OCI-LY1 (cell line): ENCODE measurements at regions not wholly inside any gene's neighbourhood (a gene's known extent, or its start where the extent isn't known, plus 50 kb on each side); places are given as distances from the start of the nearest gene placed in this dataset.

Experiments
- H2AFZ ChIP-seq: fragments of 200-600 bp; sonication (generic), shearing (Covaris generic); 2 replicates; pipeline ENCODE4 v1.6.0; 2014; ENCODE audit warnings: antibody characterized with exemption, mild to moderate bottlenecking, low read length
- H3F3A ChIP-seq: fragments of 200-600 bp; sonication (generic), shearing (Covaris generic); 2 replicates; pipeline ENCODE4 v1.6.0; 2014; ENCODE audit warnings: mild to moderate bottlenecking, antibody characterized with exemption, low read length, moderate library complexity; ENCODE audit not compliant: insufficient read depth
- H3K27ac ChIP-seq: fragments of 200-600 bp; sonication (generic); 2 replicates; pipeline ENCODE4 v1.5.1; 2014; ENCODE audit warnings: low read length, mixed run types, mild to moderate bottlenecking, low read depth; ENCODE audit not compliant: poor library complexity, severe bottlenecking
- H3K27me3 ChIP-seq: fragments of 200-600 bp; sonication (generic); 2 replicates; pipeline ENCODE4 v1.6.0; 2014; ENCODE audit warnings: antibody characterized with exemption, mild to moderate bottlenecking, low read length, moderate library complexity; ENCODE audit not compliant: insufficient read depth
- H3K36me3 ChIP-seq: fragments of 200-600 bp; sonication (generic); 2 replicates; pipeline ENCODE4 v1.6.1; 2014; ENCODE audit warnings: mild to moderate bottlenecking, antibody characterized with exemption, low read length, moderate library complexity, mixed read lengths; ENCODE audit not compliant: insufficient read depth
- H3K4me1 ChIP-seq: fragments of 200-600 bp; sonication (generic); 2 replicates; pipeline ENCODE4 v1.5.1; 2014; ENCODE audit warnings: mild to moderate bottlenecking, low read length, moderate library complexity; ENCODE audit not compliant: insufficient read depth, severe bottlenecking
- H3K4me2 ChIP-seq: fragments of 200-600 bp; sonication (generic), shearing (Covaris generic); 2 replicates; pipeline ENCODE4 v1.6.1; 2014; ENCODE audit warnings: low read length
- H3K4me3 ChIP-seq: fragments of 200-600 bp; sonication (generic); 2 replicates; pipeline ENCODE4 v1.5.1; 2014; ENCODE audit warnings: low read length, low read depth, mild to moderate bottlenecking, mixed read lengths; ENCODE audit not compliant: poor library complexity, severe bottlenecking
- H3K79me2 ChIP-seq: fragments of 200-600 bp; shearing (Covaris generic); 2 replicates; pipeline ENCODE4 v1.6.1; 2016; ENCODE audit warnings: mixed run types, low read length, mixed read lengths; ENCODE audit not compliant: insufficient read depth
- H3K9ac ChIP-seq: fragments of 200-600 bp; sonication (generic), shearing (Covaris generic); 2 replicates; pipeline ENCODE4 v1.6.1; 2014; ENCODE audit warnings: mild to moderate bottlenecking, low read length, mixed read lengths
- H3K9me2 ChIP-seq: fragments of 200-600 bp; sonication (generic), shearing (Covaris generic); 2 replicates; pipeline ENCODE4 v1.6.1; 2014; ENCODE audit warnings: low read depth, mild to moderate bottlenecking, low read length, mixed read lengths
- H3K9me3 ChIP-seq: fragments of 200-600 bp; shearing (Covaris generic); 2 replicates; pipeline ENCODE4 v1.6.1; 2014; ENCODE audit warnings: low read length, mixed read lengths
- H4K20me1 ChIP-seq: fragments of 200-600 bp; sonication (generic), shearing (Covaris generic); 2 replicates; pipeline ENCODE4 v1.6.0; 2016; ENCODE audit warnings: mild to moderate bottlenecking, low read length; ENCODE audit not compliant: insufficient read depth
- CTCF ChIP-seq: fragments of 200-600 bp; sonication (generic), shearing (Covaris generic); IDR thresholded peaks from 2 replicates; pipeline ENCODE4 v1.5.1; 2017; ENCODE audit warnings: mild to moderate bottlenecking, antibody characterized with exemption, low read length, moderate library complexity, mixed read lengths
- EZH2 ChIP-seq: fragments of 200-600 bp; sonication (generic), shearing (Covaris generic); IDR thresholded peaks from 2 replicates; pipeline ENCODE4 v1.8.0; 2017; ENCODE audit warnings: borderline replicate concordance, mixed run types, mild to moderate bottlenecking, antibody characterized with exemption, low read length, moderate library complexity, mixed read lengths

- Histone ChIP-seq H3K79me2 (no peaks in the 10 kb centered on the region), H3F3A (no peaks in the 10 kb centered on the region), H3K4me2 (no peak overlapping the region), H2AFZ (no peak overlapping the region), H3K9me3 (no peaks in the 10 kb centered on the region), H3K36me3 (no peaks in the 10 kb centered on the region), H3K27me3 (no peaks in the 10 kb centered on the region), H3K4me1 (no peaks in the 10 kb centered on the region), H3K4me3 (no peak overlapping the region), H3K9me2 (no peaks in the 10 kb centered on the region), H3K27ac (no peak overlapping the region), H4K20me1 (no peaks in the 10 kb centered on the region), H3K9ac (no peak overlapping the region)
- no peak for TF ChIP-seq CTCF
- TF ChIP-seq EZH2: no peak
Observed at GRCh38 chr1:98176414-98176813, 255.6 kb upstream of the DPYD start.

- no peak overlapping the region for H3K27ac ChIP-seq
- no peaks in the 10 kb centered on the region for H4K20me1 ChIP-seq
- H3K79me2 ChIP-seq: no peaks in the 10 kb centered on the region
- no peaks in the 10 kb centered on the region for H3K9me3 ChIP-seq
- H3K4me1 ChIP-seq: no peaks in the 10 kb centered on the region
- no peak overlapping the region for H2AFZ ChIP-seq
- no peak for TF ChIP-seq CTCF
- no peak for TF ChIP-seq EZH2
- no peak overlapping the region for H3K9ac ChIP-seq
- H3K9me2 ChIP-seq: no peaks in the 10 kb centered on the region
- H3K4me3 ChIP-seq: no peak overlapping the region
- H3F3A ChIP-seq: no peaks in the 10 kb centered on the region
- no peaks in the 10 kb centered on the region for H3K36me3 ChIP-seq
- H3K4me2 ChIP-seq: no peak overlapping the region
- no peaks in the 10 kb centered on the region for H3K27me3 ChIP-seq
Observed at GRCh38 chr1:98172578-98172977, 251.7 kb upstream of the DPYD start.

- Histone ChIP-seq H3K4me3 (no peak overlapping the region), H3K4me1 (no peaks in the 10 kb centered on the region), H3K4me2 (no peak overlapping the region), H3K27ac (no peak overlapping the region), H2AFZ (no peak overlapping the region), H3K79me2 (no peaks in the 10 kb centered on the region), H4K20me1 (no peaks in the 10 kb centered on the region), H3K9me3 (no peaks in the 10 kb centered on the region), H3K36me3 (no peaks in the 10 kb centered on the region), H3K9ac (no peak overlapping the region), H3F3A (no peaks in the 10 kb centered on the region), H3K27me3 (no peaks in the 10 kb centered on the region), H3K9me2 (no peaks in the 10 kb centered on the region)
- TF ChIP-seq CTCF: no peak
- TF ChIP-seq EZH2: no peak
Observed at GRCh38 chr1:98172022-98172421, 251.2 kb upstream of the DPYD start.
